Muscle of leg (tissue), 3 donors: ENCODE measurements at regions not wholly inside any gene's neighbourhood (a gene's known extent, or its start where the extent isn't known, plus 50 kb on each side); places are given as distances from the start of the nearest gene placed in this dataset.

Experiments
- DNase-seq: peaks from one replicate; pipeline ENCODE4 v3.0.0; 2013
- H3K27ac ChIP-seq: one replicate; pipeline ENCODE4 v1.5.1; 2013; ENCODE audit warnings: mild to moderate bottlenecking, low read length, control low read depth
- H3K27me3 ChIP-seq: one replicate; pipeline ENCODE4 v1.6.1; 2013; ENCODE audit warnings: low read length; ENCODE audit not compliant: control insufficient read depth, insufficient read depth
- H3K36me3 ChIP-seq: one replicate; pipeline ENCODE4 v1.6.1; 2013; ENCODE audit warnings: low read length; ENCODE audit not compliant: control insufficient read depth, insufficient read depth
- H3K4me1 ChIP-seq: one replicate; pipeline ENCODE4 v1.6.1; 2013; ENCODE audit warnings: low read length; ENCODE audit not compliant: control insufficient read depth, insufficient read depth
- H3K4me3 ChIP-seq: one replicate; pipeline ENCODE4 v1.5.1; 2013; ENCODE audit warnings: low read length, control low read depth
- H3K9me3 ChIP-seq: replicated peaks from 2 replicates; pipeline ENCODE4 v1.6.1; 2013; ENCODE audit warnings: low read depth, low read length; ENCODE audit not compliant: control insufficient read depth
- WGBS: methylation state at CpG from one replicate; pipeline ENCODE4 v1.1.5; 2013; ENCODE audit warnings: missing lambda C conversion rate; ENCODE audit not compliant: insufficient coverage; 5-methylcytosine and 5-hydroxymethylcytosine counted together

- no peak overlapping the region for H3K4me3 ChIP-seq
- DNase-seq, result no peak
- no peaks in the 10 kb centered on the region for H3K27me3 ChIP-seq
- H3K4me1 ChIP-seq, result no peaks in the 10 kb centered on the region
- WGBS, result 92% methylated on average over 2 of the region's 4 CpGs
- no peak overlapping the region for H3K27ac ChIP-seq
- H3K9me3 ChIP-seq, result peaks cover 3% of the 10 kb centered on the region
- no peaks in the 10 kb centered on the region for H3K36me3 ChIP-seq
These were observed 79.6 kb upstream of the OR5AK2 start for GRCh38 chr11:56909080-56909479.

- no peaks in the 10 kb centered on the region for H3K4me1 ChIP-seq
- WGBS, result no CpG with 5 or more reads among the region's 2 CpGs
- DNase-seq, result no peak
- no peaks in the 10 kb centered on the region for H3K27me3 ChIP-seq
- no peak overlapping the region for H3K27ac ChIP-seq
- no peaks in the 10 kb centered on the region for H3K36me3 ChIP-seq
- H3K9me3 ChIP-seq, result peaks cover 3% of the 10 kb centered on the region
- H3K4me3 ChIP-seq, result no peak overlapping the region
These were observed 82.0 kb upstream of the OR5AK2 start for GRCh38 chr11:56906683-56907148.

- H3K4me3 ChIP-seq, result no peak overlapping the region
- no peaks in the 10 kb centered on the region for H3K36me3 ChIP-seq
- no peaks in the 10 kb centered on the region for H3K4me1 ChIP-seq
- WGBS, result no CpG with 5 or more reads among the region's 1 CpG
- no peaks in the 10 kb centered on the region for H3K27me3 ChIP-seq
- DNase-seq, result no peak
- no peak overlapping the region for H3K27ac ChIP-seq
- no peaks in the 10 kb centered on the region for H3K9me3 ChIP-seq
These were observed 82.8 kb upstream of the OR5AK2 start for GRCh38 chr11:56905936-56906335.

GRCh38 chr11:56905442-56905841 is 83.3 kb upstream of the OR5AK2 start:
- H3K9me3 ChIP-seq, result no peaks in the 10 kb centered on the region
- H3K27me3 ChIP-seq, result no peaks in the 10 kb centered on the region
- no peak overlapping the region for H3K27ac ChIP-seq
- no peaks in the 10 kb centered on the region for H3K4me1 ChIP-seq
- 40% methylated on average over 3 of the region's 4 CpGs for WGBS
- no peak for DNase-seq
- H3K36me3 ChIP-seq, result no peaks in the 10 kb centered on the region
- no peak overlapping the region for H3K4me3 ChIP-seq

DNA sequence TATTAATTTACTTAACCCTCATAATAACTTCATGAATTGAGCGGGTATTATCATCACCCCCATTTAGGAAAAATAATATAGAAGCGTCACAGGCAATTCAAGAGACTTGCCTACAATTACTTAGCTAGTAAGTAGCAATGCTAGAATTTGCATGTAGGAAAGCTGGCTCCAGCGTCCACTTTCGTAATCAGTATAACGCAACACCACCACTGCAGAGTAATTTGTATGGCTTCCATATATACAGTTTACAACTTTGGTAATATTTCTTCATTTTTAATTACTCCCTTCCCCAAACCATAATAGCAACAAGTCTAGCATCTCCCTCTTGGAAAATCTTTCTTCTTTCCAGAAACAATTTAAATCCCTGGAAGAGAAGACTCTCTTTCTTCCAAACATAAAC is 89.9 kb upstream of the OR5AK2 start:
- no CpG with 5 or more reads among the region's 5 CpGs for WGBS
- H3K9me3 ChIP-seq, result no peaks in the 10 kb centered on the region
- DNase-seq, result no peak

DNA sequence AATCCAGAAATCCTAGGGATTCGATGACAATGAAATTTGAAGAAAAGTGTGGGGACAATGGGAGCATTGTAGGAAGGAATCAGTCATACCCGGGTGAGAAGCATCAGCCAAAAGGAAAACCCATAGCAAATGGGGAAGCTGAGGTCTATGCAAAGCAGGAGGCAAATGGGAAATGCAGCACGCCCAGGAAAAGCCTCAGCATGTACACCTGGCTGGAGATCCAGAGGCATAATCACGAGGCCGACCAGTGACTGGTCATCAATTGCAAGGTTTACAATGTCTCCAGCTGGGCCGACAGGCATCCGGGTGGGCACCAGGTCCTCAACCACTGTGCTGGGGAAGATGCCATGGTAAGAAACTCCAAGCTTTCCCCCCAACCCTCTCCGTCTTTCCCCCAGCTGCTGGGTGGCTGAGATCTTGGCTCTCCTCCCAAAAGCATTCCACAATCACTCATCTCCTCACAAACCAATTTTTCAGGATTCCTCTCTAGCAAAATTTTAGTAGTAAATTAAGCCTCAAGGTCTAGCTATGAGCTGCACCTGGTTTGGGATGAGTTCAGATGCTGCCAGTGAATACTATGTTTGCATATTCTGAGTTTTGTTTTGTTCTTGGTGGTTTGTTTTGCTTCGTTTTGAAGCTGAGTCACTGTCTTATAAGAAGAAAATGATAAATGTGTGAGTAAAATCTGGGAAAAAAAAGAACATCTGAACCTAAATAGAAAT is 98.0 kb upstream of the OR5AK2 start:
- 75% methylated on average over 7 of the region's 9 CpGs for WGBS
- no peaks in the 10 kb centered on the region for H3K36me3 ChIP-seq
- no peak overlapping the region for H3K27ac ChIP-seq
- no peaks in the 10 kb centered on the region for H3K27me3 ChIP-seq
- no peak for DNase-seq
- H3K9me3 ChIP-seq, result no peaks in the 10 kb centered on the region
- no peak overlapping the region for H3K4me3 ChIP-seq
- H3K4me1 ChIP-seq, result no peaks in the 10 kb centered on the region

More for the DNA sequence above, 89.9 kb upstream of the OR5AK2 start:
- no peak overlapping the region for H3K27ac ChIP-seq
- H3K27me3 ChIP-seq, result no peaks in the 10 kb centered on the region
- no peaks in the 10 kb centered on the region for H3K36me3 ChIP-seq
- no peak overlapping the region for H3K4me3 ChIP-seq
- H3K4me1 ChIP-seq, result no peaks in the 10 kb centered on the region

- 64% methylated on average over 2 of the region's 4 CpGs for WGBS
- no peak overlapping the region for H3K4me3 ChIP-seq
- H3K36me3 ChIP-seq, result no peaks in the 10 kb centered on the region
These were observed 98.7 kb upstream of the OR5AK2 start for GRCh38 chr11:56889986-56890385.

GRCh38 chr11:56887940-56888339 is 100.8 kb upstream of the OR5AK2 start:
- H3K36me3 ChIP-seq, result no peaks in the 10 kb centered on the region
- H3K27me3 ChIP-seq, result no peaks in the 10 kb centered on the region
- H3K9me3 ChIP-seq, result no peaks in the 10 kb centered on the region
- no peak overlapping the region for H3K4me3 ChIP-seq
- WGBS, result 100% methylated on average over 1 of the region's 3 CpGs
- DNase-seq, result no peak
- H3K27ac ChIP-seq, result no peak overlapping the region
- no peaks in the 10 kb centered on the region for H3K4me1 ChIP-seq

More at GRCh38 chr11:56889986-56890385, 98.7 kb upstream of the OR5AK2 start:
- H3K4me1 ChIP-seq, result no peaks in the 10 kb centered on the region
- DNase-seq, result no peak
- no peak overlapping the region for H3K27ac ChIP-seq
- no peaks in the 10 kb centered on the region for H3K27me3 ChIP-seq
- no peaks in the 10 kb centered on the region for H3K9me3 ChIP-seq

DNA sequence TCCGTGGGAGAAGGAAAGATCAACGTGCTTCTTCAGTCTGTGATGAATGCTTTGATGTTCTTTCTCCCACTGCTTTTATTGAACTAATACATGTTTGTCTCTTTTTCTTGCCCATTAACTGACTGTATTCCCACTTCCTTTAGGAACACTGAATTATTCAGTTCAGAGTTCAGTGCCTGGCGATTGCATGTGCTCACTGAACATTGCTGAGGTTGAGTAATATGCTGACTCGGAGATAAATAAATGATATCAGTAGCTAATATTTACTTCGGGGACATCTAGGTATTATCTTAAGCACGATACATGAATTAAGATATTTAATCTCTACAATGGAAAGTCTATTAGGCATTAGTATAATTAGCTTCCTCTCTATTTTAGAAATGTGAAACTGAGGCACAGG is 102.3 kb upstream of the OR5AK2 start:
- H3K4me3 ChIP-seq, result no peak overlapping the region
- WGBS, result no CpG with 5 or more reads among the region's 6 CpGs

DNA sequence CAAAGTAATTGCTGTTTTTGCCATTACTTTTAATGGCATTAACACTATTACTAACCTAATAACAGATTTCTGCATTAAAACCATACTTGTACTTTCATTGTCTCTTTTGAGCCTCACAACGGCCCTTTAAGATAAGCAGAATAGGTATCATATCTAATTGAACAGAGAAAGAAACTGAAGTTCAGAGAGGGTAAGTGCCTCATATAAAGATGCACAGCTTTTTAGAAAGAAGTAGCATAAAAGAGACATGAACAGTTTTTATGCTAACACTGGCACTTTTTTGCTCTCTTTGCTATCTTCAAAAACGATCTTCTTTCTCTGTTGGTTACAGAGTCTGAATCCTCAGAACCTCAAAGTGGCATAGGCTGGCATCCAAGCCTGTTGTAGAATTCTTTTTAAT is 102.9 kb upstream of the OR5AK2 start:
- H3K36me3 ChIP-seq, result no peaks in the 10 kb centered on the region
- WGBS, result no CpG with 5 or more reads among the region's 2 CpGs
- H3K9me3 ChIP-seq, result no peaks in the 10 kb centered on the region
- H3K27ac ChIP-seq, result no peak overlapping the region
- DNase-seq, result no peak
- no peaks in the 10 kb centered on the region for H3K4me1 ChIP-seq
- H3K27me3 ChIP-seq, result no peaks in the 10 kb centered on the region
- no peak overlapping the region for H3K4me3 ChIP-seq

More for the DNA sequence above, 102.3 kb upstream of the OR5AK2 start:
- no peak overlapping the region for H3K27ac ChIP-seq
- H3K27me3 ChIP-seq, result no peaks in the 10 kb centered on the region
- DNase-seq, result no peak
- no peaks in the 10 kb centered on the region for H3K36me3 ChIP-seq
- H3K9me3 ChIP-seq, result no peaks in the 10 kb centered on the region
- H3K4me1 ChIP-seq, result no peaks in the 10 kb centered on the region

- H3K27me3 ChIP-seq, result no peaks in the 10 kb centered on the region
- no peaks in the 10 kb centered on the region for H3K4me1 ChIP-seq
- H3K36me3 ChIP-seq, result no peaks in the 10 kb centered on the region
- H3K27ac ChIP-seq, result no peak overlapping the region
- WGBS, result no CpG with 5 or more reads among the region's 1 CpG
- H3K9me3 ChIP-seq, result no peaks in the 10 kb centered on the region
- H3K4me3 ChIP-seq, result no peak overlapping the region
- peak; percentile 1 for DNase-seq
These were observed 103.5 kb upstream of the OR5AK2 start for GRCh38 chr11:56885177-56885576.
